Prostate gland (tissue), 2 donors: ENCODE measurements at regions not wholly inside any gene's neighbourhood (a gene's known extent, or its start where the extent isn't known, plus 50 kb on each side); places are given as distances from the start of the nearest gene placed in this dataset.

Experiments used
- CTCF ChIP-seq, 4 experiments: fragments of 200-600 bp in 2 of 4; fragments of 450-650 bp in 2 of 4; sonication (generic) in 2 of 4; IDR thresholded peaks; 1 replicate in 3 of 4; 2 replicates in 1 of 4; pipeline ENCODE4 v1.5.1; 2016 to 2019; ENCODE audit warnings: antibody characterized with exemption in 4 of 4, mild to moderate bottlenecking in 2 of 4, moderate library complexity in 2 of 4
- POLR2A ChIP-seq: fragments of 450-650 bp; IDR thresholded peaks from one replicate; pipeline ENCODE4 v1.6.1; 2016; ENCODE audit warnings: antibody characterized with exemption, mild to moderate bottlenecking

- TF ChIP-seq POLR2A (no peak), CTCF (IDR thresholded peaks at IDR 0.05) (no peak)
Measured at GRCh38 chr6:85078058-85078457, 313.7 kb upstream of the TBX18 start.
